HepG2 (cell line): ENCODE measurements at regions not wholly inside any gene's neighbourhood (a gene's known extent, or its start where the extent isn't known, plus 50 kb on each side); places are given as distances from the start of the nearest gene placed in this dataset.

Experiments
- ATAC-seq: fragments of 200-7000 bp; cut with Tn5 transposase; 3 replicates; pipeline ENCODE4 v1.9.1; 2020; ENCODE audit warnings: mild to moderate bottlenecking, moderate library complexity
- BruUV-seq: library from RNA; stranded (reverse); fragments of 400-500 nt; replicated peaks from 2 replicates; lab custom pipeline; 2021; lab: Mats Ljungman, UMichigan
- CTCF ChIA-PET: fragments of 300-600 bp; formaldehyde crosslinking; extraction: SDS; loops from one replicate; lab custom pipeline; 2021; ENCODE audit warnings: low total read pairs, inconsistent platforms, low intra/inter-chr PET ratio; lab: Yijun Ruan, JAX
- POLR2A ChIA-PET: fragments of 350-600 bp; sonication (Branson Sonifier 250); formaldehyde crosslinking; loops from one replicate; lab custom pipeline; 2020; ENCODE audit warnings: antibody characterized with exemption, inconsistent platforms; lab: Yijun Ruan, JAX
- DNase-seq: peaks from one replicate; pipeline ENCODE4 v3.0.0-alpha.2; 2015; ENCODE audit warnings: low spot score
- FAIRE-seq: peaks from 3 replicates; lab custom pipeline; 2011; peaks lifted over from hg19 to GRCh38; lab: Jason Lieb, UNC
- H2AFZ ChIP-seq: one replicate; pipeline ENCODE4 v1.6.1; 2011; ENCODE audit warnings: low read length, inconsistent platforms
- H3K27ac ChIP-seq: fragments of 300-600 bp; 3 replicates; pipeline ENCODE4 v1.8.0; 2011; ENCODE audit warnings: mixed run types, mild to moderate bottlenecking, mixed read lengths, low read length, inconsistent platforms; ENCODE audit not compliant: insufficient read depth; ENCODE audit errors: extremely low read length
- H3K27me3 ChIP-seq, 2 experiments: fragments of 200-600 bp in 1 of 2; 2 replicates in 1 of 2; 3 replicates in 1 of 2; pipeline versions ENCODE4 v1.6.0 to v1.8.0; 2011; ENCODE audit warnings: low read length in 2 of 2, mild to moderate bottlenecking in 2 of 2, moderate library complexity in 2 of 2, inconsistent platforms in 1 of 2; ENCODE audit not compliant: insufficient read depth in 2 of 2, control insufficient read depth in 1 of 2
- H3K36me3 ChIP-seq, 2 experiments: fragments of 200-600 bp in 1 of 2; replicated peaks in 1 of 2; 2 replicates in 1 of 2; 3 replicates in 1 of 2; pipeline versions ENCODE4 v1.5.1 to v1.8.0; 2011; ENCODE audit warnings: low read length in 2 of 2, inconsistent platforms in 1 of 2; ENCODE audit not compliant: insufficient read depth in 2 of 2, control insufficient read depth in 1 of 2
- H3K4me1 ChIP-seq: 2 replicates; pipeline ENCODE4 v1.5.1; 2012; ENCODE audit warnings: low read length, inconsistent platforms; ENCODE audit not compliant: insufficient read depth
- H3K4me2 ChIP-seq: 2 replicates; pipeline ENCODE4 v1.6.0; 2011; ENCODE audit warnings: low read depth, low read length, inconsistent platforms
- H3K4me3 ChIP-seq, 3 experiments: fragments of 200-600 bp in 1 of 3; sonication (generic), shearing (Covaris generic) in 1 of 3; replicated peaks in 1 of 3; 2 replicates each; pipeline ENCODE4 v1.5.1; 2011 to 2016; ENCODE audit warnings: low read length in 3 of 3, inconsistent platforms in 2 of 3, low read depth in 2 of 3, mild to moderate bottlenecking in 2 of 3, control low read depth in 1 of 3, mixed read lengths in 1 of 3; ENCODE audit not compliant: insufficient read depth in 1 of 3
- H3K79me2 ChIP-seq: one replicate; pipeline ENCODE4 v1.6.1; 2011; ENCODE audit warnings: low read length, inconsistent platforms; ENCODE audit not compliant: insufficient read depth
- H3K9ac ChIP-seq: 2 replicates; pipeline ENCODE4 v1.6.0; 2011; ENCODE audit warnings: mild to moderate bottlenecking, low read depth, low read length, inconsistent platforms; ENCODE audit not compliant: insufficient read depth
- H3K9me3 ChIP-seq: 2 replicates; pipeline ENCODE4 v1.5.1; 2012; ENCODE audit warnings: mild to moderate bottlenecking, low read length
- H4K20me1 ChIP-seq: 2 replicates; pipeline ENCODE4 v1.6.0; 2011; ENCODE audit warnings: inconsistent platforms, mild to moderate bottlenecking, low read length, moderate library complexity; ENCODE audit not compliant: insufficient read depth
- BRF2 ChIP-seq: sonication (generic); formaldehyde crosslinking; IDR thresholded peaks from 2 replicates; pipeline ENCODE4 v1.8.1; 2022; ENCODE audit warnings: mild to moderate bottlenecking, missing genetic modification reagents
- CEBPZ ChIP-seq: IDR thresholded peaks from 2 replicates; pipeline ENCODE4 v1.6.1; 2012; ENCODE audit warnings: low read length, improper control_type of control experiment
- DMTF1 ChIP-seq: sonication (generic); formaldehyde crosslinking; IDR thresholded peaks from 2 replicates; pipeline ENCODE4 v1.4.0; 2020; ENCODE audit warnings: mild to moderate bottlenecking, missing genetic modification reagents
- EP300 ChIP-seq, 3 experiments: sonication (generic) in 1 of 3; formaldehyde crosslinking in 1 of 3; IDR thresholded peaks; 2 replicates each; pipeline versions ENCODE4 v1.5.1 to v1.6.1; 2011 to 2020; ENCODE audit warnings: low read depth in 2 of 3, low read length in 2 of 3, borderline replicate concordance in 1 of 3, improper control_type of control experiment in 1 of 3, mild to moderate bottlenecking in 1 of 3, missing genetic modification reagents in 1 of 3, moderate library complexity in 1 of 3
- KLF6 ChIP-seq: IDR thresholded peaks from 2 replicates; pipeline ENCODE4 v1.8.0; 2016; ENCODE audit warnings: missing biosample characterization, missing genetic modification reagents
- NFE2 ChIP-seq: sonication (generic); formaldehyde crosslinking; IDR thresholded peaks from 2 replicates; pipeline ENCODE4 v1.4.0; 2020; ENCODE audit warnings: missing genetic modification reagents
- REPIN1 ChIP-seq: sonication (generic); formaldehyde crosslinking; IDR thresholded peaks from 2 replicates; pipeline ENCODE4 v1.8.0; 2022; ENCODE audit warnings: missing genetic modification reagents, low read depth, mild to moderate bottlenecking, borderline replicate concordance
- TBL1XR1 ChIP-seq: fragments of 150-350 bp; IDR thresholded peaks from 2 replicates; pipeline ENCODE4 v1.6.1; 2014; ENCODE audit warnings: borderline replicate concordance, low read length; ENCODE audit not compliant: partially characterized antibody
- THAP8 ChIP-seq: sonication (generic); formaldehyde crosslinking; IDR thresholded peaks from 2 replicates; pipeline ENCODE4 v1.5.1; 2020; ENCODE audit warnings: missing genetic modification reagents, mild to moderate bottlenecking, borderline replicate concordance
- ZBTB37 ChIP-seq: sonication (generic); formaldehyde crosslinking; IDR thresholded peaks from 2 replicates; pipeline ENCODE4 v1.4.0; 2020; ENCODE audit warnings: mild to moderate bottlenecking, missing genetic modification reagents
- ZFP82 ChIP-seq: sonication (generic); formaldehyde crosslinking; IDR thresholded peaks from 2 replicates; pipeline ENCODE4 v1.5.1; 2020; ENCODE audit warnings: mild to moderate bottlenecking, missing genetic modification reagents, borderline replicate concordance
- ZNF367 ChIP-seq: sonication (generic); formaldehyde crosslinking; IDR thresholded peaks from 2 replicates; pipeline ENCODE4 v1.4.0; 2020; ENCODE audit warnings: missing genetic modification reagents, borderline replicate concordance
- ZNF691 ChIP-seq: sonication (generic); formaldehyde crosslinking; IDR thresholded peaks from 2 replicates; pipeline ENCODE4 v1.4.0; 2020; ENCODE audit warnings: missing genetic modification reagents, low read depth, mild to moderate bottlenecking, borderline replicate concordance
- ZNF768 ChIP-seq: sonication (generic); formaldehyde crosslinking; IDR thresholded peaks from 2 replicates; pipeline ENCODE4 v1.4.0; 2020; ENCODE audit warnings: missing genetic modification reagents
- WGBS: methylation state at CpG from one replicate; pipeline ENCODE4 v1.1.6; 2017; ENCODE audit warnings: low lambda C conversion rate; 5-methylcytosine and 5-hydroxymethylcytosine counted together
- in situ Hi-C: cut with HindIII; loops from 2 replicates; pipeline ENCODE4 v1.10.0; 2017; ENCODE audit warnings: low pct_unique_long_range_greater_than_20kb; ENCODE audit not compliant: extremely low pct_ligation_motif_present
- intact Hi-C: fragments of 100-400 bp; cut with micrococcal nuclease; formaldehyde crosslinking; loops from one replicate; pipeline ENCODE4 v1.10.0; 2022; ENCODE audit not compliant: unreplicated experiment

- H3K27me3 ChIP-seq = no peaks in the 10 kb centered on the region; a peak in 1 of 5 replicates
- no peaks in the 10 kb centered on the region for H3K9me3 ChIP-seq
- FAIRE-seq (no peak), ATAC-seq (no peak), DNase-seq (no peak)
- intact Hi-C loops (loop anchor here (10.0 kb wide), 1 partner anchor 612 kb away; no protein-coding TSS in a partner anchor), in situ Hi-C loops (no loop called here)
- no peaks in the 10 kb centered on the region for H3K36me3 ChIP-seq
- no peaks in the 10 kb centered on the region for H4K20me1 ChIP-seq
- WGBS = 0% methylated on average over 1 of the region's 2 CpGs
- no TSS peak for BruUV-seq
- H3K9ac ChIP-seq = no peak overlapping the region
- no peaks in the 10 kb centered on the region for H3K4me1 ChIP-seq
- no peak overlapping the region for H3K4me2 ChIP-seq
- ChIA-PET POLR2A (no interaction called here), CTCF (no interaction called here)
- H3K27ac ChIP-seq = no peak overlapping the region
- no peak overlapping the region for H3K4me3 ChIP-seq
- no peak overlapping the region for H2AFZ ChIP-seq
- no peaks in the 10 kb centered on the region for H3K79me2 ChIP-seq
- TF ChIP-seq ZBTB37 (no peak), THAP8 (CRISPR knock-in tag) (no peak), TBL1XR1 (no peak), EP300 (IDR thresholded peaks at IDR 0.05; ENCODE audit: low read depth in 2 of 2, low read length in 2 of 2) (no peak), EP300 (CRISPR knock-in tag; IDR thresholded peaks at IDR 0.05; ENCODE audit: borderline replicate concordance) (no peak), DMTF1 (no peak), ZNF691 (CRISPR knock-in tag) (no peak), ZNF367 (no peak), NFE2 (CRISPR knock-in tag) (no peak), ZNF768 (no peak), ZFP82 (CRISPR knock-in tag) (no peak), CEBPZ (no peak), BRF2 (CRISPR knock-in tag) (no peak), REPIN1 (CRISPR knock-in tag) (no peak), KLF6 (CRISPR knock-in tag) (no peak)
Measured at GRCh38 chr4:124946696-124947095, 234.2 kb upstream of the ANKRD50 start.
